SK-N-MC (cell line): ENCODE measurements at regions not wholly inside any gene's neighbourhood (a gene's known extent, or its start where the extent isn't known, plus 50 kb on each side); places are given as distances from the start of the nearest gene placed in this dataset.
"Not testable (repeated sequence)": the region's sequence is repeated elsewhere in the genome, so short reads cannot be mapped to it uniquely, and the experiment has no call there.

Source experiments
- EZH2 ChIP-seq: fragments of 200-600 bp; sonication (generic); IDR thresholded peaks from one replicate; pipeline ENCODE4 v1.6.1; 2017; ENCODE audit warnings: antibody characterized with exemption
- FOXP2 ChIP-seq: optimal IDR thresholded peaks from 2 replicates; pipeline ENCODE3; 2011; ENCODE audit warnings: mild to moderate bottlenecking, moderate library complexity; ENCODE audit not compliant: insufficient read depth; ENCODE audit errors: extremely low read length, control extremely low read depth
- POLR2AphosphoS5 ChIP-seq: IDR thresholded peaks from 2 replicates; pipeline ENCODE4 v1.6.1; 2012; ENCODE audit warnings: mild to moderate bottlenecking, low read depth, low read length, borderline replicate concordance

- not testable (repeated sequence) for TF ChIP-seq POLR2AphosphoS5, EZH2, FOXP2
These were observed 891.3 kb upstream of the EPHA5 start for GRCh38 chr4:66561465-66562053.
